Right hindlimb (tissue), 1 donor: ENCODE measurements at regions not wholly inside any gene's neighbourhood (a gene's known extent, or its start where the extent isn't known, plus 50 kb on each side); places are given as distances from the start of the nearest gene placed in this dataset.
"Not testable (repeated sequence)": the region's sequence is repeated elsewhere in the genome, so short reads cannot be mapped to it uniquely, and the experiment has no call there.

Experiments used
- DNase-seq: peaks from one replicate; pipeline ENCODE4 v3.0.0-alpha.2; 2018

- no peak for DNase-seq
Measured at GRCh38 chr5:14928661-14929060, 57.1 kb upstream of the ANKH start.

- DNase-seq = no peak
Measured at GRCh38 chr5:14925326-14925725, 53.7 kb upstream of the ANKH start.

GRCh38 chr5:14922952-14923351 lies 51.4 kb upstream of the ANKH start:
- DNase-seq = not testable (repeated sequence)

- DNase-seq = no peak
Measured at GRCh38 chr5:14922456-14922855, 50.9 kb upstream of the ANKH start.
